ENCODE measurements at regions not wholly inside any gene's neighbourhood (a gene's known extent, or its start where the extent isn't known, plus 50 kb on each side); places are given as distances from the start of the nearest gene placed in this dataset.

DNA sequence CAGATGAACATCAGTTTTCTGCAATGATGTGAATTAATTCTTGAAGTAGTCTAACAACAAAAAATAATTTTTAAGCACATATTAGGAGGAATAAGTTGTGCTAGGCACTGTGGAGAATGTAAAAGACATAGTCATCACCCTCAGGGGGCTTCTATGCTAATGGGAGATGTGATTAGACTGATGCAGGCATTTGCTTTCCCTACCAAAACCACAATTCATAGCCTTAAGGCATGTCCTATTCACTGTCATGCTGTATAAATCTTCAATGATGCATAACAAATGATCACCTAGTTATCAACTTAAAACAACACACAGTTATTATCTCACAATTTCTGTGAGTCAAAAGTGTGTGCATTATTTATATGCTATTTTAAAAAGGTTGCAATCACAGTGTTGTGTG is 422.6 kb downstream of the MAN2A1 start:
- Histone ChIP-seq H3K23ac (ENCODE audit: insufficient read length, low read depth, low read length) (no peak overlapping the region), H3K9ac (ENCODE audit: extremely low read depth, insufficient read length, low read length) (no peak overlapping the region), H2BK120ac (ENCODE audit: low read depth, low read length, poor library complexity, severe bottlenecking) (no peak overlapping the region), H4K8ac (replicated peaks; ENCODE audit: insufficient read length, low read depth, low read length) (no peak overlapping the region), H3K79me1 (ENCODE audit: insufficient read depth, low read depth, low read length, poor library complexity, severe bottlenecking) (no peaks in the 10 kb centered on the region), H2AFZ (ENCODE audit: low read length) (no peak overlapping the region), H3K4me2 (ENCODE audit: insufficient read depth, insufficient read length, low read length) (no peak overlapping the region), H3K9me3 (ENCODE audit: control insufficient read depth, low read depth, low read length) (no peaks in the 10 kb centered on the region), H2BK20ac (ENCODE audit: low read depth, low read length, poor library complexity, severe bottlenecking) (no peak overlapping the region), H3K4ac (ENCODE audit: low read depth, low read length) (no peak overlapping the region), H4K5ac (ENCODE audit: insufficient read length, low read depth, low read length) (no peak overlapping the region), H3K79me2 (ENCODE audit: insufficient read depth, low read length) (no peaks in the 10 kb centered on the region), H3K4me1 (ENCODE audit: insufficient read depth, low read length) (no peaks in the 10 kb centered on the region), H3K14ac (ENCODE audit: insufficient read depth, low read length) (no peak overlapping the region), H3K27ac (ENCODE audit: insufficient read length, low read depth, low read length) (no peak overlapping the region), H3K23me2 (ENCODE audit: insufficient read length, low read depth, low read length, poor library complexity, severe bottlenecking) (no peaks in the 10 kb centered on the region), H2AK5ac (ENCODE audit: insufficient read length, low read length) (no peak overlapping the region), H3K27me3 (ENCODE audit: insufficient read depth, low read length) (no peaks in the 10 kb centered on the region), H4K91ac (ENCODE audit: insufficient read length, low read depth, low read length) (no peak overlapping the region), H2BK5ac (ENCODE audit: insufficient read length, low read length) (no peak overlapping the region), H2BK15ac (ENCODE audit: low read depth, low read length) (no peak overlapping the region), H3K56ac (ENCODE audit: insufficient read length, low read depth, low read length) (no peak overlapping the region), H3T11ph (ENCODE audit: low read length) (no peak overlapping the region), H3K18ac (ENCODE audit: insufficient read length, low read depth, low read length) (no peak overlapping the region), H4K20me1 (ENCODE audit: control insufficient read depth, insufficient read depth, insufficient read length) (no peaks in the 10 kb centered on the region), H2BK12ac (ENCODE audit: insufficient read length, low read depth, low read length) (no peak overlapping the region)
- no peaks in the 10 kb centered on the region for H3K36me3 Mint-ChIP-seq (ENCODE audit: insufficient read depth in 1 of 3, low read depth in 3 of 3)
- H3K4me1 Mint-ChIP-seq, result 0 out of 4 replicates have a peak, but pooled peaks cover 0 to 2% of the 10 kb centered on the region in 2 experiments
- H3K4me3 Mint-ChIP-seq, result no peak overlapping the region
- no peaks in the 10 kb centered on the region for H3K27me3 Mint-ChIP-seq (ENCODE audit: low read depth)
- no peak for DNase-seq
- no peak overlapping the region for H3K27ac Mint-ChIP-seq
- TF ChIP-seq, protein P1, sequence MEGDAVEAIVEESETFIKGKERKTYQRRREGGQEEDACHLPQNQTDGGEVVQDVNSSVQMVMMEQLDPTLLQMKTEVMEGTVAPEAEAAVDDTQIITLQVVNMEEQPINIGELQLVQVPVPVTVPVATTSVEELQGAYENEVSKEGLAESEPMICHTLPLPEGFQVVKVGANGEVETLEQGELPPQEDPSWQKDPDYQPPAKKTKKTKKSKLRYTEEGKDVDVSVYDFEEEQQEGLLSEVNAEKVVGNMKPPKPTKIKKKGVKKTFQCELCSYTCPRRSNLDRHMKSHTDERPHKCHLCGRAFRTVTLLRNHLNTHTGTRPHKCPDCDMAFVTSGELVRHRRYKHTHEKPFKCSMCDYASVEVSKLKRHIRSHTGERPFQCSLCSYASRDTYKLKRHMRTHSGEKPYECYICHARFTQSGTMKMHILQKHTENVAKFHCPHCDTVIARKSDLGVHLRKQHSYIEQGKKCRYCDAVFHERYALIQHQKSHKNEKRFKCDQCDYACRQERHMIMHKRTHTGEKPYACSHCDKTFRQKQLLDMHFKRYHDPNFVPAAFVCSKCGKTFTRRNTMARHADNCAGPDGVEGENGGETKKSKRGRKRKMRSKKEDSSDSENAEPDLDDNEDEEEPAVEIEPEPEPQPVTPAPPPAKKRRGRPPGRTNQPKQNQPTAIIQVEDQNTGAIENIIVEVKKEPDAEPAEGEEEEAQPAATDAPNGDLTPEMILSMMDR (conservative IDR thresholded peaks at IDR 0.05), result no peak
- peaks cover 2 to 3% of the 10 kb centered on the region in 2 experiments; a peak in 2 of 5 replicates for H3K9me3 Mint-ChIP-seq

All from H9 (cell line).